HK-2 (cell line): ENCODE measurements at regions not wholly inside any gene's neighbourhood (a gene's known extent, or its start where the extent isn't known, plus 50 kb on each side); places are given as distances from the start of the nearest gene placed in this dataset.
A peak's percentile ranks its signal among the peaks of the same experiment; 100 is the strongest.

Source experiments
- DNase-seq: peaks from one replicate; pipeline ENCODE4 v3.0.0-alpha.2; 2018; ENCODE audit not compliant: unreplicated experiment

DNA sequence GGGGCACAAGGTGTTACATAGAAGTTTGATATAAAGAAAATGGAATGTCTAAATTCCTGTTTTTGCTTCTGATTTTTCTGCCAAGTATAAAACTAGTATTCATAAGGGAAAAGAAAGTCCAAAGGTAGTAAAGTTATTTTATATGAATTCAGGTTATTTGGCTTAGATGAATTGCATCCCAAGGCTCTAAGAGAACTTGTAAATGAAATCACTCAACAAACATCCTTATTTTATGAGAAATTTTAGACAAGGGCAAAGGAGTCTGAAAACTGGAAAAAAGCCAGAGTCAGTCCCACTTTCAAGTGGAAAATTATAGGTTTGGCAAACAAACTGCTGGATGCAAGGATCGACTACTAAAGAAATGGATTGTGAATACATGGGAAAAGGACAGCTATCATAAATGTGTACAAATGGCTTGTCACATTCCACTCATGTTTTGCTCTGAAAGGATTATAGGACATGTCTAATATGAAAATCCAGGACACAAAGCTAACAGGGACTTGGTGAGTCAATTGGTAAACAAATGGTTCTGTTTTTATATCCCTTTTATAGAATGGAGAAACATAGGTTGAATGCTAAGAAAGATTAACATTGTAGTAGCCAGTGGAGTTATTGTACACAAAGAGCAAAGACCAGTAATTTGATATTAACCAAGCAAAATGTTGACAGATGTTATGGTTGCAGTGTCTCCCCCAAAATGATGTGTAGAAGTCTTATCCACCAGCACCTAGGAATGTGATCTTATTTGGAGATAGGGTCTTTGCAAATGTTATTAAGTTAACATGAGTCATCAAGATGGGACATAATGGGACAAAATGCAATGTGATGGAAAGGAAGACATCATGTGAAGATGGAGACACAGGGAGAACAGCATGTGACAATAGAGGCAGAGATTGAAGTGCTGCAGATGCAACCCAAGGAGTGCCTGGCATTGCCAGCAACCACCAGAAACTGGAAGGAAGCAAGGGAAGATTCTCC lies 495.7 kb downstream of the TLE1 start:
- no peak for DNase-seq

DNA sequence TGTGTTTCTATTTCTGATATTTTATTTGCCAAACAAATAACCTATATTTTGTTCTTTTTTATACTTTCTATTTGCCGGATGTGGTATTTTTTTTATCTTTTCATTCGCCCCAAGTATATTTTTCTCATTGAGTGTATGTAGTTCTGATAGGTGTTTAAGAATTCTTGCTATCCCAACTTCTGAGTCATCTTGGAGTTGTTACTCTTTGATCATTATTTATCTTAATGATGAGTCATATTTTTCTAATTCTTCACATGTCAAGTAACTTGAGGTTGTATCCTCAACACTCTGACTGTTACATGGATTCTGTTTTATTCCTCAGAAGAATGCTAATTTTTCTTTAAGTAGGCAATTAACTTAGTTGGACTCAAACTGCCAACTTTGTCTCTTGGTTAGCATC lies 498.1 kb downstream of the TLE1 start:
- DNase-seq = no peak

DNA sequence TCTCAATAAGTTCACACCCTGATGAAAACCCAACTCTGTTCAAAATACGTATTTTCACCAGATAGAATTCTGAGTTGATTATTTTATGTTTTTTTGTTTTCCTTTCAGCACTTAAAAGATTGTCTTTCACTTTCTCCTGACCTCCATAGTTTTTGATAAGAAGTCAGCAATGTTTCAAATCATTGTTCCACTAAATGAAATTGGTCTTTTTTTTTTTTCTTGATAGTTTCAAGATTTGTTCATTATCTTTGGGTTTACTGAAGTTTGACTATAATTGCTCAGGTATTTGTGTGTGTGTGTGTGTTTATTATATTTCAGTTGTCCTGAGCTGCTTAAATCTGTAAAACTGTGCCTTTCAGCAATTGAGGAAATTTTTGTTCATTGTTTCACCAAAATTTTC lies 498.7 kb downstream of the TLE1 start:
- DNase-seq = no peak

DNA sequence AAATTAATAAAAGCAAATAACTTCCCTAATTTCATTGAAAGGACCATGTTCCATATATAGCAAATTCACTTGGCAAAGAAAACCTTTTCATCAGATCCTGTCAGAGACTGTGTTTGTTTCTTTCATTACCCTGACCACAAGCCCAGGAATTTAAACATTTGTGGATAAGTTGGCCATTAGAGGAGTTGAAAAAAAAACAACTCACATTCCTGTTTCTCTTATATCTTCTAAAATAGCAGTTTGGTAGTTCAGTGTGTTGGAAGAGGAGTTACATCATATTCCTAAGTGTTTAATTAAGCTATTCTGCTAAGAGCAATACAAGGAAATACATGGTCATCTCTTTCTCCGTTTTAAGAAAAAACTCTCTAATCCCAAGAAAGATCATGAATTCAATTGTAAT lies 505.6 kb downstream of the TLE1 start:
- DNase-seq = no peak

DNA sequence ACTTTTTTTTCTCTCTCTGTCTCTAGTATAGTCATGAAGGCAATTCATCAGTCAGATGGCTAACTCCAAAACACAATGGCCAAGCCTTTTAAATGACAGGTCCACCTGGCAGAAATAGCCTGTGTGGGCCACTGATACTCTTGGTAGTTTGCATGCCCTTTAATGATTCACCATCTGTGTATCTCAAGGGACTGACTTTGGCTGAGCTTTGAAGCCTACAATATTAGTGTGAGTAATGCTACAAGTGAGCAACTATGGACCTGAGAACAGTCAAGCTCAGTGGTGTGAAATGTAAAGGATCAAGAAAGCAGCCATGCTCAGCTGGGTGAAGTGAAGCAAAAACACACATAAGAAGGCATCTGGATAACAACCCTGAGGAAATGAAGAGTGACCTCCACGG lies 506.9 kb downstream of the TLE1 start:
- peak; percentile 5 for DNase-seq

DNA sequence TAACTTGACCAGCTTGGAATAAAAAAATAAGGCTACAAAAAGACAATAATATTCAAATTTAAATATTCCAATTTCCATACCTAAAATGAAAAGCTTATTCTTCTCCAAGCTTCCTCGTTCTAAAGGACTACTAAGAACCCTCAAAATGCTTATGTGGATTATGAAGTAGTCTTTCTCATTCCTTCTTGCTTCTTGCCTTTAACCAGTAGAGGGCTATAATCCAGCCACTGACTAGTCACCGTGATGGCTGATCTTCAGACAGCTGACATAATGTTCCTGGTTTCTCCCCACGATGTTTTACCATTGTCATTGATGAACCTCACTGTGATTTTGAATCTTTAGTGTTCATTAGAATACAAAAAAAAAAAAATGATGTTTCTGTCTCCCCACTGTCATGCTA lies 515.3 kb downstream of the TLE1 start:
- no peak for DNase-seq

DNA sequence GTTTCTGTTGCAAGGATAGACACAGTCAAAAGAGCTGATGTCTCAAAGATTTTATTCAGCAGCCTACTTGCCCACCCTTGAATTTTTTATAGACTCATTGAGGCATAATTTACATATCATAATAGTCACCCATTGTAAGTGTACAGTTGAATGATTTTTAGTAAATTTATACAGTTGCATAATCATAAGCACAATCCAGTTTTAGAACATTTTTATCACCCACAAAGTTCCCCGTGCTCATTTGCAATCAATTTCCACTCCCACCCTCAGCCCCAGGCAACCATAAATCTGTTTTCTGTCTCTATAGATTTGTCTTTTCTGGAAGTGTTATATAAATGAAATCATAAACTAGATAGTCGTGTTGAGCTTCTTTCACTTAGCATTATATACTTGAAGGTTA lies 517.7 kb downstream of the TLE1 start:
- DNase-seq = no peak

DNA sequence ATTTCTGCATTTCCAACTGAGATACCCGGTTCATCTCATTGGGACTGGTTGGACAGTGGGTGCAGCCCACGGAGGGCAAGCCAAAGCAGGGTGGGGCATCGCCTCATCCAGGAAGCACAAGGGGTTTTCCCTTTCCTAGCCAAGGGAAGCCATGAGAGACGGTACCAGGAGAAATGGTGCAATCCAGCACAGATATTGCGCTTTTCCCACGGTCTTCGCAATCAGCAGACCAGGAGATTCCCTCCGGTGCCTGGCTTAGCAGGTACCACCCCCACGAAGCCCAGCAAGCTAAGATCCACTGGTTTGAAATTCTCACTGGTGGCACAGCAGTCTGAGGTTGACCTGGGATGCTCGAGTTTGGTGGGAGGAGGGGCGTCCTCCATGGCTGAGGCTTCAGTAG lies 527.0 kb downstream of the TLE1 start:
- no peak for DNase-seq

DNA sequence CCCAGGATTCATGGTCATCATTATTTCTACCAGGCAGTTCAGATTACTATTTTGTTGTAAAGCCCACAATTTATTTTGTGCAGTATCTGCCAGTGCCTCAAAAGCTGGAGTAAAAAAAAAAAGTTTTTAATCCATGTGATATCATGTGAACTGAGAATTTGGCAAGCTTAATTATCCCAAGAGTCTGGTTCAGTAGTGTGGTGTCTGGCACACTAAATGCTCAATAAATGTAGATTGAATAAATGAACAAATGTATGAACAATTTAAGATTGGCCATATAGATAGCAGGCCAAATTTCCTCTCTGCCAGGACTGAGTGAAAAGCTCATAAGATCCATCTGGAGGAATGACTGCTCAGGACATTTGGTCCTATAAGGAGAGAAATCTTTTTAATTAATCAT lies 533.0 kb downstream of the TLE1 start:
- no peak for DNase-seq

DNA sequence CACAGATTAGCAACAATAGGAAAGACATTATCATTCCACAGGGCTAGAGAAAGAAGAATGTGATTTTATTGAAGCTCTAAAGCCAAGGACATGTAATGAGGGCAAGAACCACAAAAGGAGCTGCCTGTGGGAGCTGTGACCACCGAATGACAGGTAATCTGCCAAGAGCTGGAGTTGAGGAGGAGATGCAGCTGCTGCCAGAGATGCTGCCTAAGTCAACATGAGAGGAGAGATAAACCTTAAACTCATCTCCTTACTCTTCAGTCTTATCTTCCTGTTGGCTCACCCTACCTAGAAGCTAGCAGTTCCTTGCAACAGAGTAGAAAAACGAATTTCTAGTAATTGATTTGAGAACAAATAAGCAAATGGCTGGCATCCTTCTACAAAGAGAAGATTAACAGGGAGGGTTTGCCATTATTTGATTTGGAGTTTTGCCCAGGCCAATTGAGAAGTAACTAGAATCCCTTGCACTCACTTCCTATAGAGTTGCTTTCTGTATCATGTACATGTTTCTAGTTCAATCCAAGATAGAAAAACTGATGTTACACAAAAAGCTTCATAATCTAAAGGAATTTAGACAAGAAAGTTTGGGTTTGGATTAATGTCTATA lies 539.2 kb downstream of the TLE1 start:
- DNase-seq = no peak

DNA sequence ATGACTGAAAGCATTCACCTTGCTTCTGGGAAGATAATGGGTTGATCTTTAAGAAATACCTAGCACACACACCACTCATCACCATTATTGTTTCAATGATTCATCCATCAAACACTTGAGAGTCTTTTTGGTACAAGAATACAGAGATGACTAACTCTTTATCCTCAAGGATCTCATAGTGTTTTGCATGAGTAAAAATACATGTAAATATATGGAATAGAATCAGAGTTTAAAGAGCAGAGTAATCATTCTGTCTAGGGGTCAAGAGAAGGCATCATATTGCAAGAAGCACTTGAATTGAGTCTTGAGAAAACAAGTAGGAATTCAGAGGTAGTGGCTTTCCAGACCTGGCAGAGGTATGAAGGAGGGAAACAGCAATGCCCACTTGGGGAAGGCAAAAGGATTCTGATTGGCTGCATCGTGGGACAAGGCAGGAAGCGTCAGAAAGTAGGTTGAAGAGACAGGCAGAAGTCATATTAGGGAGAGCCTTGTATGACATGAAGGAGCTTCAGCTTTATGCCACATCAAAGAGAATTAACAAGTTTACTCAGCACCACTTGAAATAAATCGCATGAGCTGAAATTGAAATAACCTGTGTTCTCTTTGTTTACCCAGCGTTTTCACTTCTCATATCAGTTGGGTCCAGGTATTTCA lies 542.5 kb downstream of the TLE1 start:
- DNase-seq = no peak

DNA sequence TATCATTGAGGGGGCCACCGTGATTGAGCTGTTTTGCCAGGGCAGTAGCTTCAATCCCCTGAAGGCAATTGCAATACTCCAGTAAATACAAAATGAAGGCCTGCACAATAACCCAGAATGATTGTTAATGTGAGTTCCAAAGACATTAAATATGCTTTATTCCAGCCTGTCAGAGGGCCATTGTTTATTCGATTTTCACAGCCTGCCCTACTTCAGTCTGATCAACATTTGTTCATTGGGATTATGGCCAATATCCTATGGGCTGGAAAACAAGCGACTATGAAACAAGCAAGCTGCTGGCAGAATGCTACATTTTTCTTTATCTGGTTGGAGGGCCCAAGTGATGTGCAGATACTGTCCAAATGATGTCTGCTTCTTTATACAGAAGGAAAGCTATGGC lies 543.1 kb downstream of the TLE1 start:
- no peak for DNase-seq

DNA sequence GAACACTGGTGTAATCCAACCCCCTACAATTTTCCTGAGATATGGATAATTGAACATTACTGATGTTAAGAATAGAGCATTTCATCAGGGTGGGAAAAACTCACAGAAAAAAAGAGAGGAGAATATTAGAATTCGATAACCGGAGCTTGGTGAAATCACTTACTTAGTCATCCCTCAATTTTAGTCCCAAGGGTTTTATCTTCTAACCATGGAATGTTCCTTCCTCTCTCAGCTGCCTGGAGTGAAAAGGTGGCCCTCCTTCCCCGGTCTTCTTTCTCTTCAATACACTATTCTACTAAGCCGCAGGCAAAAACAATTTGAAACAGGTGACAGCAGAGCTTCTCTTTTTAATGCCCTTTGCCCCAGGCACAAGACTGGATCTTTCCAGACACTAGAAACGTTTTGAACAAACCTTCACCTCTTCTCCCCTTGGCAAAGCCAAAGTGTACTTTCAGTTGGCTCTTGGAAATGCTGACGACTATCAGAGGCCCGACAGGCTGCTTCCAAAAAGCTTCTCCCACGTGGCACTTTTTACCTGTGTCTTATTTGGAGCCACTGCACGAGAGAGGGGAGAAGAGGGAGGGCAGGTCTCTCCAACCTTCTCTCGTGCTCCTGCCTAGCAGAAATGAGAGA lies 543.9 kb downstream of the TLE1 start:
- no peak for DNase-seq

DNA sequence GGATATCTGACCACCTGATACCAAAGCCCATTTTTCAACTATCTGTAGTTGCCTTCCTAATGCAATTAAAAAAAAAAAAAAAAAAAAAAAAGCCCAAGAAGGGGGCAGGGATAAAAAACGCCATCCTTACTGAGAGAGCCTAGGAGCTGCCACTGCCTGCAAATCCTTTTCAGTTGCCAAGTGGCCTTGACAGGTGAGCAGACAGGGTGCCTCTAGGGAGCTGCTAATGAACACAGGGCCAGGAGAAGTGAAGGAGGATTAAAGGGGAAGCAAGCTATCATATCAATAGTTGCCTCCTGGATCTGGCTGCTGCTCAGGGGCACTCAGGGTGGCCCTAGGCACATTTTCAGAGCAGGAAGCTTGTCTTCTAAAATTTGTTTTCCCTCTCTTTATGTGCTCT lies 547.4 kb downstream of the TLE1 start:
- DNase-seq = no peak

DNA sequence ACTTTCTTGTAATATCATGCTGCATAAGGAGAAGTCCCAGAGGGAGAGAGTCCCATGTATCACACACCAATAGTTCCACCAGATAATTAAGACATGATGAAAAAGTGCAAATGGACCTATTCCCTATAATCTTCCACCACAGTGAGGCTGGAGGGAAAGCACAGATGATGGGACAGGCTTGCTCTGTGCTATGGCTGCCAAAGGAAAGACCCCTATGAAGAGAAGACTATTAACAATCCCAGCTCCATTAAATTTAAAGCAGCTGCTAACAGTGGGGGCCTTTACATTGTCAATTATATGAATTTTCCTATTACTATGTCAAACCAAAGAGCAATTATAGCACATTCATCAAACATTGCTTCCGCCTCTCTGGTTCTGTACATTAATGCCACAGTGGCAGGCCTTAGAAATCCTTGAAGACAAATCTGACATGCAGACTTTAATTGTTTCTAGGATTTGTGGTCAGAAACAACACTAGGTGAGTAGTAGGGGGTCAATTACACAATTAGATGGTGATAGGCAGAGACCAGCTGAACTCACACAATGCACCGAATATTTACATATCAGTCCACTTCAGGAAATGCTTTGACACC lies 551.3 kb downstream of the TLE1 start:
- DNase-seq = no peak

DNA sequence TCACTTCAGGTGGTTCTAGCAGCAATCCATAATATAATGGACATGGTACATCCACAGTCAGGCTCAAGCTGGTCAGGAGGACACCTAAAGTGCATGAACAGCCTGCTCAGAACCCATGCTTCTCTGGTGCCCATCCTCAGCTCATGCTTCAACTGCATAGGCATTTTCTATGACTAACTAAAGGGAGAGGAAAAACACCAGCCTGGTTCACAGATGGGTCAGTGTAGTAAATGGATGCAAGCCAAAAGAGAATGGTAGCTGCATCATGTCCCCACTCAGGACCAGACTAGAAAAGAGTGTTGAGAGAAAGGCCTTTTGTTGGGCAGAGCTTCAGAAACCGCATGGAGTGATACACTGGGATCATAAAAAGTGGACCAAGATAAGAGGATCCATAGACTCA lies 556.6 kb downstream of the TLE1 start:
- DNase-seq = no peak

DNA sequence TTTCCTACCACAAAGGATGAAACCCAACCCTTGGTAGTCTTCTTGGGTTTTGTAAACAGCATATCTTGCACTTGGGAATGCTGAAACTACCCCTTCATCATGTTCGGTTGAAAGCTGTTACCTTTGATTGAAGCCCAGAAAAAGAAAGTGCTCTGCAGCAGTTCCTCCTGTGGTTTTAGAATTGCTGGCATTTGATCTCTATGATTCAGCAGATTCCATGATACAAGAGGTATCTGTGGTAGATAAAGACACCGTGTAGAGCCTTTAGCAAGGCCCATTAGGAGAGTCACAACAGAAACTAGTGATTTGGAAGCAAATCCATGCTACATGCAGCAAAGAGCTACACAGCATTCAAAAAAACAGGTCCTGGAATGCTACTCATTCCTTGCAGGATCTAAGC lies 557.0 kb downstream of the TLE1 start:
- DNase-seq = no peak

DNA sequence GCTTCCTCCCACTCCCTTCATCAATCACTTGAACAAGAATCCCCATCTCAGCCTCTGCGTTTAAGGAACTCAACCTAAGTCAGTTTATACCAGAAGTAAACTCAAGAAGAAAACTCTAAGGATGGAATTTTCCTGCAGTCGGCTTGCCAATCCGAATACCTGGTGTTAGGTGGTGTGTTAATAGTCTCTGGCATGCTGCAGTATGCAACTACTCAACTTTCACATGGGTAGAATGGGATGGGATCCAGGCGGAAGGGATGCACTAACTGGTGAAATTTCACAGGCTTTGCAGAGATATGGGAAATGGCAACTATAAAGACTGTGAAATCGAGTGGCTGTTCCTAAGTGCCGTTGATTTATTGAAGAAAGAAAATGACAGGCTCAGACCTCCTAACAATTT lies 560.6 kb downstream of the TLE1 start:
- no peak for DNase-seq

DNA sequence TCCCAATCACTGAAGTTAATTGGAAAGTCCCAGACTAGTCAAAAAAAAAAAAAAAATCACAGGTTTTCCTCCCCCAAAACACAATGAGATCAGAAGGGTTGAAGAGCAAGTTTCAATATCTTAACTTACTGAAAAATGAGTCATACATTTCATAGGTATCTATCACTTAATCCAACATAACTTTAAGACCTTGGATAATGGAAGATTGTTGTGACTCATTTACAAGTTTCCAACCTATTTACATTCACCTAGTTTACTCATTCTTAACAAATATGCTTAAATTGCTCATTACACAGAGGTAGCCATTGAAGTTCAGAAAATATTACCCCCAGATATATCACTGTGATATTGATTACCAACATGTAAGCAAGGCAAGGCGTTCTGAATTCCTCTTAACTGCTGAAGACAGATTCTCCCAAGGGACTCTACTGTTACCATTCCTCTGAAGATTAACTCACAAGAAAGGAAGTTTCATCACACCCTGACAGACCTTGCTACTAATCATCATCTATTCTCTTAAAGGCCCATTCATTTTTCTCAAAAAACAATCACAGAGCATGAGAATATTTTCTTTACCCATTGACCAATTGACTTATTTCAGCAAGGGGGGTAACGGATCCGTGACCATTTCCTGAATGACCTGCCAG lies 563.8 kb downstream of the TLE1 start:
- no peak for DNase-seq

DNA sequence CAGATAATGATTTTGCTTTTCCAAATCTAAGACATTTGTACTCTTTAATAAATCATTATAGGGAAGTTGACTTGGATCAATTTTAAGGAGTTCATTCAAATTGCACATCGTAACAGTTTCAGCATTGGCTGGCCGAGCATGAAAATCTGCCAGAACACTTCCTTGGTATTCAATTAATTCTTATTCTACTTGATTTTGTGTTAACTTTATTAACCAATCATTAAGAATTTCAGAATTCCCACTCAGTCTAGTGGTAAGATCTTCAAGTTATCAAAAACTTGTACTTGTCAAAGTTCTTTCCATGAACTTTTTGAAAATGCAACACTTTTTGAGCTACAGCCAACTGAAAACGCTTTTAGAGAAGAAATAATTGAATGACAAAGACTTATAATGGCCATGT lies 565.8 kb downstream of the TLE1 start:
- no peak for DNase-seq

DNA sequence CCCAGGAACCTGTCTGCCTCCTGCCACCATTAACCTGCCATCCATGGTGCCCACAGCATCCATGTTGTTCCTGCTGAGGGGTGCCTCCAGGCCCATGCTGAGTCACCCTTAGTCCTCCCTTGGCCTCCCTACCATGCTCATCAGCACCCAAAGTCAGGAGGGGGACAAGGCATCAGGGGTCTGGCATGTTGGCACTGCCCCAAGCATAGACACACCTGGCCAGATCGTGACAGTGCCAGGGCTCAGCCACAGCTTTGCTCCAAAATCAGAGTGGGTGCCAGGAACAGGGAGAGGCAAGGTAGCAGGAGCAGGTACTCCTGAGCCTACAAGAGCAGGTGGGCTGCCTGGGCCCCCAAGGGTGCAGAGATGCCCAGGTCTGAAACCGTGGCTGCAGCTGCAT lies 566.6 kb downstream of the TLE1 start:
- DNase-seq = no peak

DNA sequence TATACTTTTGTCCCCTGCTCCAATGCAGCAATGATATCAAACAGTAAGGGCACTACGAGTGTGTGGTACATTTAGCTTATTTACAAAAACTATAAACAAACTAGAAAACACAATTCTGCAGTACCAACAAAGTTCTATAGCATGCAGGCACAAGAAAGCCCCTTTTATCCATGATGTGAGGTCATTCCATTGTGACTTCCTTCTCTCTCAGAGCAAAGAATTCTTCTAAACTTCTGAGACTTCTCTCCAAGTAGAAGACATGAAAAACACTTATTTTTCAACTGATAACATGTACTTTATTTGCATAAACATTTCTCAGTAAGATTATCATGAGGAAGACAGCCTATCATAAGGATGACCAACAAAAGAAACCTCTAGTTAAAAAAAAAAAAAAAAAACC lies 569.8 kb downstream of the TLE1 start:
- no peak for DNase-seq
